ENCODE measurements at regions not wholly inside any gene's neighbourhood (a gene's known extent, or its start where the extent isn't known, plus 50 kb on each side); places are given as distances from the start of the nearest gene placed in this dataset.
"Not testable (repeated sequence)": the region's sequence is repeated elsewhere in the genome, so short reads cannot be mapped to it uniquely, and the experiment has no call there.

- DNase-seq (ENCODE audit: low read depth) = no peak
- Histone ChIP-seq H3K4me3 (ENCODE audit: low read depth, low read length) (no peak overlapping the region), H3K36me3 (ENCODE audit: control insufficient read depth, insufficient read depth, low read length) (no peaks in the 10 kb centered on the region), H3K27me3 (ENCODE audit: control insufficient read depth, insufficient read depth, low read length) (no peaks in the 10 kb centered on the region)
- no peak for TF ChIP-seq CTCF (IDR thresholded peaks at IDR 0.05; ENCODE audit: insufficient read depth, low read length, poor library complexity, severe bottlenecking)
Measured at GRCh38 chr4:123674762-123675465, 278.3 kb downstream of the SPRY1 start.

GRCh38 chr4:123675567-123675966 lies 279.0 kb downstream of the SPRY1 start:
- H3K27me3 ChIP-seq (ENCODE audit: control insufficient read depth, insufficient read depth, low read length) = no peaks in the 10 kb centered on the region

GRCh38 chr4:123676071-123676889 lies 279.7 kb downstream of the SPRY1 start:
- H3K27me3 ChIP-seq (ENCODE audit: control insufficient read depth, insufficient read depth, low read length) = no peaks in the 10 kb centered on the region
- H3K4me3 ChIP-seq (ENCODE audit: low read depth, low read length) = no peak overlapping the region
- no peak for TF ChIP-seq CTCF (IDR thresholded peaks at IDR 0.05; ENCODE audit: insufficient read depth, low read length, poor library complexity, severe bottlenecking)
- H3K36me3 ChIP-seq (ENCODE audit: control insufficient read depth, insufficient read depth, low read length) = no peaks in the 10 kb centered on the region
- DNase-seq (ENCODE audit: low read depth) = no peak

More at GRCh38 chr4:123675567-123675966, 279.0 kb downstream of the SPRY1 start:
- no peak for TF ChIP-seq CTCF (IDR thresholded peaks at IDR 0.05; ENCODE audit: insufficient read depth, low read length, poor library complexity, severe bottlenecking)
- Histone ChIP-seq H3K36me3 (ENCODE audit: control insufficient read depth, insufficient read depth, low read length) (no peaks in the 10 kb centered on the region), H3K4me3 (ENCODE audit: low read depth, low read length) (no peak overlapping the region)
- no peak for DNase-seq (ENCODE audit: low read depth)

DNA sequence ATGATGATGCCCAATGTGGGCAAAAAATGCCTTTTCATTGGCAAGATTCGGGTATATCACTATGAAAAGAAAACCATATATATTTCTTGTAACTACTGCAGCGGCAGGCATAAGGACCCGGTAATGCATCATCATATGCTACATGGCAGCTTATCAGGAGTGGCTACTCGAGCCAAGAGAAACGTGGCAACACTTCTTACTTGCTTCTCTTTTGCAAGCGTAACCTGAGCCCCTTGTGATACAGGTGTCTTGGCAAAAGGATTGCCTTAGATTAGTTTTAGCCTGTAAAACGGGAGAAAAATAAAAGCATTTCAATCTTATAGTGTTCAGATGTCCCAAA lies 280.3 kb downstream of the SPRY1 start:
- H3K36me3 ChIP-seq (ENCODE audit: control insufficient read depth, insufficient read depth, low read length) = no peaks in the 10 kb centered on the region
- no peak for DNase-seq (ENCODE audit: low read depth)
- H3K4me3 ChIP-seq (ENCODE audit: low read depth, low read length) = no peak overlapping the region
- TF ChIP-seq CTCF (IDR thresholded peaks at IDR 0.05; ENCODE audit: insufficient read depth, low read length, poor library complexity, severe bottlenecking) = no peak
- no peaks in the 10 kb centered on the region for H3K27me3 ChIP-seq (ENCODE audit: control insufficient read depth, insufficient read depth, low read length)

DNA sequence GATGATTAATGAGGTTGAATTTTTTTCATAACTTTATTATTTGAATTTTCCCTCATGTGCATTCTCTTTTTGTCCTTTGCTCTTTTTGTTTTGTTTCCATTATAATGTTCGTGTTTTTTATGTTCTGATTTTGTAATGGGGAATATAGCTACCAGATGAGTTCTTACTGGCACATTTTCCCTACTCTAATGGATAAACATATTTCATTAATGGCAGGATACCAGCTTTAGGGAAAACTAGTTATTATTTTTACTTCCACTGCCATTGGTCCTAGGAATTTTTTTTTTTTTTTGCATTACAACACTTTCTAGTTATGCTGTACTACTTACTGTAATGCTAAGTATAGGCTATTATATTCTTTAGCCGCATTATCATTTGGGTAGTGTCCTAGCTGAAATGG lies 286.3 kb downstream of the SPRY1 start:
- no peak for DNase-seq (ENCODE audit: low read depth)
- TF ChIP-seq CTCF (IDR thresholded peaks at IDR 0.05; ENCODE audit: insufficient read depth, low read length, poor library complexity, severe bottlenecking) = no peak
- Histone ChIP-seq H3K27me3 (ENCODE audit: control insufficient read depth, insufficient read depth, low read length) (no peaks in the 10 kb centered on the region), H3K4me3 (ENCODE audit: low read depth, low read length) (no peak overlapping the region), H3K36me3 (ENCODE audit: control insufficient read depth, insufficient read depth, low read length) (no peaks in the 10 kb centered on the region)

GRCh38 chr4:123684937-123685336 lies 288.3 kb downstream of the SPRY1 start:
- not testable (repeated sequence) for H3K36me3 ChIP-seq (ENCODE audit: control insufficient read depth, insufficient read depth, low read length); H3K27me3 ChIP-seq (ENCODE audit: control insufficient read depth, insufficient read depth, low read length); H3K4me3 ChIP-seq (ENCODE audit: low read depth, low read length); DNase-seq (ENCODE audit: low read depth)

DNA sequence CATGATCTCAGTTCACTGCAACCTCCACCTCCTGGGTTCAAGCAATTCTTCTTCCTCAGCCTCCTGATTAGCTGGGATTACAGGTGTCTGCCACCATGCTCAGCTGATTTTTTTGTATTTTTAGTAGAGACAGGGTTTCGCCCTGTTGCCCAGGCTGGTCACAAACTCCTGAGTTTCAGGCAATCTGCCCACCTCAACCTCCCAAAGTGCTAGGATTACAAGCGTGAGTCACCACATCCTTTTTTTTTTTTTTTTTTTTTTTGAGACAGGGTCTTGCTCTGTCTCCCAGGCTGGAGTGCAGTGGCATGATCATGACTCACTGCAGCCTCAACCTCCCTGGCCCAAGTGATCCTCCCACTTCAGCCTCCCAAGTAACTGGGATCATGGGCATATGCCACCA lies 298.9 kb downstream of the SPRY1 start:
- H3K27me3 ChIP-seq (ENCODE audit: control insufficient read depth, insufficient read depth, low read length); H3K4me3 ChIP-seq (ENCODE audit: low read depth, low read length); DNase-seq (ENCODE audit: low read depth); H3K36me3 ChIP-seq (ENCODE audit: control insufficient read depth, insufficient read depth, low read length): not testable (repeated sequence)
